ENCODE measurements at regions not wholly inside any gene's neighbourhood (a gene's known extent, or its start where the extent isn't known, plus 50 kb on each side); places are given as distances from the start of the nearest gene placed in this dataset.

- no peak for TF ChIP-seq CTCF (IDR thresholded peaks at IDR 0.05; ENCODE audit: low read depth, low read length, poor library complexity, severe bottlenecking)
- no peak for TF ChIP-seq EZH2phosphoT487 (IDR thresholded peaks at IDR 0.05; ENCODE audit: borderline replicate concordance, low read length)
Observed at GRCh38 chr6:170199716-170200115, 91.2 kb downstream of the DLL1 start.
